Transverse colon (tissue), 3 donors: ENCODE measurements at regions not wholly inside any gene's neighbourhood (a gene's known extent, or its start where the extent isn't known, plus 50 kb on each side); places are given as distances from the start of the nearest gene placed in this dataset.

Experiments used
- EP300 ChIP-seq: sonication (generic); formaldehyde crosslinking; IDR thresholded peaks from one replicate; pipeline ENCODE4 v1.6.1; 2017; ENCODE audit warnings: antibody characterized with exemption, low read depth
- TF ChIP-seq, protein P1 (sequence below), 5 experiments: fragments of 200-600 bp in 3 of 5; fragments of 450-650 bp in 2 of 5; sonication (generic) in 3 of 5; IDR thresholded peaks; 1 replicate in 2 of 5; 2 replicates in 3 of 5; pipeline ENCODE4 v1.5.1; 2016 to 2017; ENCODE audit warnings: antibody characterized with exemption in 5 of 5, inconsistent platforms in 3 of 5, mild to moderate bottlenecking in 2 of 5, moderate library complexity in 1 of 5

DNA sequence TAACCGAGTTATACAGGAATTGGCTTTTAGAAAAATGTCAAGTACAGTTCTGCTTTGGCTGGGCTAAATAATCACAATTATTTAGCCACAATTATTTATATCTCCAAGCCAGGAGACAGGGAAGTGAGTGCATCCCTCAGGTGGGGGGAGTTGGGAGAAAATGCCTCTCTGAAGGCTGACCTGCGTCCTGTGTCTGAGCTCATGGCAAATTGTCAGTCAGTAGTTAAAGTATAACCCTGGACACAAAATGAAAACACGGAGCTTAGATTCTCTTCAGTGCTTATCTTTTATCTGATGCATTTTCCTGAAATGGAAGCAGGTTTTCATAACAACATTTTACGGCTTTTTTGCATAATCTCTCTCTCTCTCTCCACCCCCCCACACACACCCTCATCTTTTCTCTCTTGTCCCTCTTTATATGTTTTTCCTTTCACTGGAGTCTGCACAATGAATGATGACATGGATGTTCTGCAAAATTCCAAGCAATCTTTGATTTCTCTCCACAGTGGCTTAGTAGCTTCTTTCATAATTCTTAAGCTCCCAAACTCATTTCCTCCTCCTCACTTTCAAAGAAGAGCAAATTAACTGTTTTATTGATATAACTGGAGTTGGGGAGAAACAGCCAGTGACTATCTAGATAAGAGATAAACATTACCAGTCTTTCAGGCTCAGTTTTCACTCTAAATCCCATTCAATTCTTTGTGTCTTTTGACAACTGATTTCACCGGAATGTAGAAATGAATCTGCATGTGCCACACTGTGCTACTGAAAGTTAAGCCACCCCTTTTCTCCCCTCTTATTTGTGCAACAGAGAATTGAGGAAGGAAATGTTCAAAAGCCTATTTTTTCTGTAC is 521.4 kb upstream of the GHITM start:
- no peak for TF ChIP-seq EP300
- TF ChIP-seq, protein P1, sequence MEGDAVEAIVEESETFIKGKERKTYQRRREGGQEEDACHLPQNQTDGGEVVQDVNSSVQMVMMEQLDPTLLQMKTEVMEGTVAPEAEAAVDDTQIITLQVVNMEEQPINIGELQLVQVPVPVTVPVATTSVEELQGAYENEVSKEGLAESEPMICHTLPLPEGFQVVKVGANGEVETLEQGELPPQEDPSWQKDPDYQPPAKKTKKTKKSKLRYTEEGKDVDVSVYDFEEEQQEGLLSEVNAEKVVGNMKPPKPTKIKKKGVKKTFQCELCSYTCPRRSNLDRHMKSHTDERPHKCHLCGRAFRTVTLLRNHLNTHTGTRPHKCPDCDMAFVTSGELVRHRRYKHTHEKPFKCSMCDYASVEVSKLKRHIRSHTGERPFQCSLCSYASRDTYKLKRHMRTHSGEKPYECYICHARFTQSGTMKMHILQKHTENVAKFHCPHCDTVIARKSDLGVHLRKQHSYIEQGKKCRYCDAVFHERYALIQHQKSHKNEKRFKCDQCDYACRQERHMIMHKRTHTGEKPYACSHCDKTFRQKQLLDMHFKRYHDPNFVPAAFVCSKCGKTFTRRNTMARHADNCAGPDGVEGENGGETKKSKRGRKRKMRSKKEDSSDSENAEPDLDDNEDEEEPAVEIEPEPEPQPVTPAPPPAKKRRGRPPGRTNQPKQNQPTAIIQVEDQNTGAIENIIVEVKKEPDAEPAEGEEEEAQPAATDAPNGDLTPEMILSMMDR (IDR thresholded peaks at IDR 0.05) = no peak
